GM12878 (cell line): ENCODE measurements at regions not wholly inside any gene's neighbourhood (a gene's known extent, or its start where the extent isn't known, plus 50 kb on each side); places are given as distances from the start of the nearest gene placed in this dataset.
"Not testable (repeated sequence)": the region's sequence is repeated elsewhere in the genome, so short reads cannot be mapped to it uniquely, and the experiment has no call there.

Source experiments
- ATAC-seq: fragments of 200-7000 bp; cut with Tn5 transposase; 3 replicates; pipeline ENCODE4 v1.9.1; 2020; ENCODE audit warnings: mild to moderate bottlenecking, moderate library complexity
- BruUV-seq: library from RNA; stranded (reverse); fragments of 400-500 nt; replicated peaks from 2 replicates; lab custom pipeline; 2021; lab: Mats Ljungman, UMichigan
- CTCF ChIA-PET: fragments of 300-600 bp; sonication (Branson Sonifier 250); formaldehyde crosslinking; extraction: SDS; loops from one replicate; lab custom pipeline; 2021; ENCODE audit warnings: inconsistent platforms; lab: Yijun Ruan, JAX
- POLR2A ChIA-PET: fragments of 350-600 bp; formaldehyde crosslinking; extraction: SDS; loops from one replicate; lab custom pipeline; 2021; ENCODE audit warnings: inconsistent platforms; lab: Charles Lee
- RAD21 ChIA-PET: fragments of 300-600 bp; sonication (Branson Sonifier 250); formaldehyde crosslinking; loops from one replicate; lab custom pipeline; 2023; ENCODE audit warnings: antibody characterized with exemption; ENCODE audit not compliant: unreplicated experiment; lab: Charles Lee
- SMC1A ChIA-PET: fragments of 300-600 bp; sonication (Branson Sonifier 250); formaldehyde crosslinking; loops from one replicate; lab custom pipeline; 2023; ENCODE audit not compliant: unreplicated experiment, uncharacterized antibody; lab: Charles Lee
- DNase-seq: peaks from one replicate; pipeline ENCODE4 v3.0.0-alpha.2; 2011; ENCODE audit warnings: low read depth, low spot score
- FAIRE-seq: peaks from 3 replicates; lab custom pipeline; 2011; peaks lifted over from hg19 to GRCh38; lab: Jason Lieb, UNC
- H2AFZ ChIP-seq: 2 replicates; pipeline ENCODE4 v1.6.0; 2011; ENCODE audit warnings: low read depth, low read length, control low read depth; ENCODE audit not compliant: control insufficient read depth
- H3K27ac ChIP-seq: 2 replicates; pipeline ENCODE4 v1.5.1; 2011; ENCODE audit warnings: control low read depth; ENCODE audit not compliant: control insufficient read depth, insufficient read depth
- H3K27me3 ChIP-seq, 2 experiments: replicated peaks in 1 of 2; 2 replicates each; pipeline versions ENCODE4 v1.6.0 to v1.6.1; 2011; ENCODE audit warnings: low read length in 1 of 2; ENCODE audit not compliant: control insufficient read depth in 2 of 2, insufficient read depth in 2 of 2
- H3K36me3 ChIP-seq, 2 experiments: 2 replicates each; pipeline ENCODE4 v1.5.1; 2011; ENCODE audit warnings: low read length in 1 of 2; ENCODE audit not compliant: control insufficient read depth in 2 of 2, insufficient read depth in 2 of 2
- H3K4me1 ChIP-seq: 2 replicates; pipeline ENCODE4 v1.6.1; 2011; ENCODE audit warnings: mild to moderate bottlenecking, low read length, moderate library complexity, mixed read lengths; ENCODE audit not compliant: control insufficient read depth, insufficient read depth
- H3K4me2 ChIP-seq: 2 replicates; pipeline ENCODE4 v1.6.0; 2011; ENCODE audit warnings: control low read depth; ENCODE audit not compliant: control insufficient read depth, insufficient read depth
- H3K4me3 ChIP-seq: fragments of 200-600 bp; sonication (generic); 2 replicates; pipeline ENCODE4 v1.5.1; 2016
- H3K79me2 ChIP-seq: 2 replicates; pipeline ENCODE4 v1.6.0; 2011; ENCODE audit warnings: low read length; ENCODE audit not compliant: control insufficient read depth, insufficient read depth
- H3K9ac ChIP-seq: 2 replicates; pipeline ENCODE4 v1.8.0; 2011; ENCODE audit warnings: low read length, control low read depth, mixed read lengths; ENCODE audit not compliant: control insufficient read depth, insufficient read depth
- H3K9me3 ChIP-seq: replicated peaks from 3 replicates; pipeline ENCODE4 v1.5.1; 2011; ENCODE audit warnings: mild to moderate bottlenecking, low read length; ENCODE audit not compliant: control insufficient read depth, insufficient read depth
- H4K20me1 ChIP-seq: 2 replicates; pipeline ENCODE4 v1.6.0; 2011; ENCODE audit not compliant: control insufficient read depth, insufficient read depth
- BRCA1 ChIP-seq: IDR thresholded peaks from 2 replicates; pipeline ENCODE4 v1.6.1; 2011; ENCODE audit warnings: low read depth, low read length, improper control_type of control experiment
- CBX5 ChIP-seq: sonication (generic); IDR thresholded peaks from 2 replicates; pipeline ENCODE4 v1.6.1; 2016; ENCODE audit warnings: low read depth, moderate library complexity, mild to moderate bottlenecking, inconsistent platforms
- GABPA ChIP-seq: IDR thresholded peaks from 2 replicates; pipeline ENCODE4 v1.6.1; 2014; ENCODE audit warnings: antibody characterized with exemption, low read depth, mild to moderate bottlenecking, inconsistent platforms
- KDM1A ChIP-seq: fragments of 200-600 bp; sonication (generic); IDR thresholded peaks from 2 replicates; pipeline ENCODE4 v1.6.1; 2016; ENCODE audit warnings: borderline replicate concordance
- NR2C1 ChIP-seq: fragments of 450-650 bp; IDR thresholded peaks from 2 replicates; pipeline ENCODE4 v1.6.1; 2017; ENCODE audit warnings: antibody characterized with exemption, mild to moderate bottlenecking, moderate library complexity
- WGBS: methylation state at CpG from one replicate; pipeline ENCODE4 v1.1.6; 2016; ENCODE audit warnings: low lambda C conversion rate; ENCODE audit not compliant: insufficient replicate concordance, insufficient coverage; ENCODE audit errors: missing lambda C conversion rate; 5-methylcytosine and 5-hydroxymethylcytosine counted together
- in situ Hi-C: fragments of 300-500 bp; cut with MboI; formaldehyde crosslinking; loops from 9 replicates; pipeline ENCODE4 v1.14.3; 2018; ENCODE audit warnings: mixed read lengths
- intact Hi-C: fragments of 100-400 bp; cut with micrococcal nuclease; formaldehyde crosslinking; loops from one replicate; pipeline ENCODE4 v1.14.2; 2022; ENCODE audit not compliant: unreplicated experiment

DNA sequence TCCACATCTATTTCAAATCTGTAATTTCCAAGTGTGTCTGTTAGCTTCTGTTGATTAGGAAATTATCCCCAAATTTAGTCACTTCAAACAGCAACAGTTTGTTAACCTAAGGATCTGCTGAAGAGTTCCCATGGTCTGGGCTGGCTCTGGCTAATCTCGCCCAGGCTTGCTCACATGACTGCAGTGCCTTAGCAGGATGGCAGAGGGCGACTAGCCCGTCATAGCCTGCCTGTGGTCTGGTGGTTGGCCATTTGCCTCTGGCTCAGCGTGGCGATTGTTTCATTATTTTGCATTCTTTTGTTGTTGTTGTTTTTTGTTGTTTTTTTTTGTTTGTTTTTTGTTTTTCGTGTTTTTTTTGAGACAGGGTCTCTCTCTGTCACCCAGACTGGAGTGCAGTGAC lies 264.0 kb downstream of the TRIML1 start (continued):
- TF ChIP-seq KDM1A (no peak), NR2C1 (no peak)

DNA sequence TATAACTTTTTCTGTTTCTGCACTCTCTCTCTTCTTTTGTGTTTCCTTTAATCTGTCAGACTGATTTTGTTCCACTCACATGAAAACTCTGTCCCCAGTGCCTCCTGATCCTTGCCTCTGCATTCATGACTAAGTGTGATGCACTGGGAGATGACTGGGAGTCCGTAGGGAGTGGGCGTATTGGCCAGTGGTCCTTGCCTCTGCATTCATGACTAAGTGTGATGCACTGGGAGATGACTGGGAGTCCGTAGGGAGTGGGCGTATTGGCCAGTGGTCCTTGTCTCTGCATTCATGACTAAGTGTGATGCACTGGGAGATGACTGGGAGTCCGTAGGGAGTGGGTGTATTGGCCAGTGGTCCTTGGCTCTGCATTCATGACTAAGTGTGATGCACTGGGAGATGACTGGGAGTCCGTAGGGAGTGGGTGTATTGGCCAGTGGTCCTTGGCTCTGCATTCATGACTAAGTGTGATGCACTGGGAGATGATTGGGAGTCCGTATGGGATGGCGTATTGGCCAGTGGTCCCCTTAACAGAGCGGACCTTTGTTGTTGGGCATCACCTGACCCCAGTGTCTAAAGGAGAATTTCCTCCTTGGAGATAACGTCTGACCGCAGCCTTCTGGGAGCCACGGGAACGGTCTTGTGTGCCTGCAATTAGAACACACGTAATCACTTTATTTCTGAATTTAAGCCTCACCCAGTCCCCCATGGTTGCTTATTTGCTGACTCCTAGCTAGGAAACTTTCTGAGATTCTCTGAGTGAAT lies 266.0 kb downstream of the TRIML1 start:
- H3K27ac ChIP-seq, SMC1A ChIA-PET, H2AFZ ChIP-seq, POLR2A ChIA-PET, FAIRE-seq, CTCF ChIA-PET, RAD21 ChIA-PET, H3K36me3 ChIP-seq, DNase-seq, H3K9me3 ChIP-seq, H3K4me1 ChIP-seq, H3K27me3 ChIP-seq, in situ Hi-C loops, H3K4me3 ChIP-seq, H3K79me2 ChIP-seq, H4K20me1 ChIP-seq, BruUV-seq, ATAC-seq, H3K9ac ChIP-seq, intact Hi-C loops, H3K4me2 ChIP-seq: not testable (repeated sequence)
- 44% methylated on average over 14 of the region's 14 CpGs for WGBS

DNA sequence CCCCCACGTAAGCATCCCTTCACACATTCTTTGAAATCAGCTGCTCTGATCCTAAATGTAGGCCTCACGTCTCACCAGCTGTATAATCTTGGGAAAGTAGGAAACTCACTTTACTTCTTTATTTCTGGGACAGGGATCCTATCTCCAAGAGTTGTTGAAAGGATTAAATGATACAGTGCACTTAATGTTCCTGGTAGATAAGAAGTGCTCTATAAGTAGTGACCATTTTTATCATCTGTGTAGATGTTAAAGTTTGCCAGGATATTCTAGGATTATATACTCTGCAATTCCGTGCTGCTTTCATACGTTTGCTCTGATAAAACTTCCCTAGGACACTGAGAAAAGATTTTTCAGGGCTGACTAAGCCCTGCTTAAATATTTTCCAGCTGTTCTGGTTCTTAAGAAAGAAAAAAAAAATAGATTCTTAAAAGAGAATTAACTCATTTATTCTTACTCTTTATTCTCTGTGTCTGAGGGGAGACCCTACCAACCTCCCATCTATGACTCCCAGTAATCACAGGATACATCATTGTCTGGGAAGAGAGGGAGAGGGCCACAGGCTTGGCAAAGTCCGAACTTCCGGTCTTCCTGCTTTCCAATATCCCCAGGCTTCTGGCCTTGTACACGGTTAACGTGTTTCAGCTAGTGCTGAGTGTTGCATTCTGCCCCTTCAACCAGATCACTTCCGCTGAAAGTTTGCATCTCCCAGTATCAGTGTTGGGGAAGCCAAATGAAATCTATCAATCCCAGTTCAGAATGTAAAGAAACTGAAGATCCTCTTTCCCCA lies 269.2 kb downstream of the TRIML1 start:
- Histone ChIP-seq H4K20me1 (no peaks in the 10 kb centered on the region), H3K9me3 (no peaks in the 10 kb centered on the region; the same call in 2 of the 3 replicates), H3K79me2 (no peaks in the 10 kb centered on the region), H3K9ac (no peak overlapping the region), H3K4me2 (no peak overlapping the region), H3K27ac (no peak overlapping the region), H2AFZ (no peak overlapping the region), H3K36me3 (no peaks in the 10 kb centered on the region), H3K27me3 (no peaks in the 10 kb centered on the region), H3K4me1 (no peaks in the 10 kb centered on the region), H3K4me3 (no peak overlapping the region)
- ChIA-PET CTCF (no interaction called here), POLR2A (no interaction called here), RAD21 (no interaction called here), SMC1A (no interaction called here)
- WGBS, result 25% methylated on average over 9 of the region's 9 CpGs
- DNase-seq (no peak), FAIRE-seq (no peak), ATAC-seq (no peak)
- in situ Hi-C loops, result no loop called here
- TF ChIP-seq GABPA (no peak), CBX5 (no peak), BRCA1 (no peak)
- no TSS peak for BruUV-seq
- intact Hi-C loops, result no loop called here
